GM21447 (cell line): ENCODE measurements at regions not wholly inside any gene's neighbourhood (a gene's known extent, or its start where the extent isn't known, plus 50 kb on each side); places are given as distances from the start of the nearest gene placed in this dataset.

Source experiments
- ATAC-seq: cut with Tn5 transposase; IDR thresholded peaks from one replicate; pipeline ENCODE4 v1.9.1; 2021; ENCODE audit not compliant: unreplicated experiment

DNA sequence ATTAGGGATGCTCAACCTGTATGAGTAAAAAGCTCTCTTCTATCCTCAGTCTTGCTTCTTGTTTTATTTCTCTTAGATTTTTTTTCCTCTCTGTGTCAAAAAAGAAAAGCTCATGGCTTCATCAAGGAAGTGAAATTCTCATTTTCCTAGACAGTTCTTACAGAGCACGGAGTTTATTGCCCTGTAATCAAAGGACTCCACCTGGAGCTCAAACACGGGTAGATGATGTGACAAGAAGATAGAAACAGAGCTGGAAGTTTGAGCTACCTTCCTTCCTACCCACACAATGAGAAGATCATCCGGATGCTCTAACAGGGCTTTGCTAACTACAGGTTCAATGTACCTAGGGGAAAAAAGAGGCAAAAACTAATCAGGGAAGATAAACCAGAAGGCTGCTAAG lies 564.8 kb downstream of the MED13L start:
- no peak for ATAC-seq

DNA sequence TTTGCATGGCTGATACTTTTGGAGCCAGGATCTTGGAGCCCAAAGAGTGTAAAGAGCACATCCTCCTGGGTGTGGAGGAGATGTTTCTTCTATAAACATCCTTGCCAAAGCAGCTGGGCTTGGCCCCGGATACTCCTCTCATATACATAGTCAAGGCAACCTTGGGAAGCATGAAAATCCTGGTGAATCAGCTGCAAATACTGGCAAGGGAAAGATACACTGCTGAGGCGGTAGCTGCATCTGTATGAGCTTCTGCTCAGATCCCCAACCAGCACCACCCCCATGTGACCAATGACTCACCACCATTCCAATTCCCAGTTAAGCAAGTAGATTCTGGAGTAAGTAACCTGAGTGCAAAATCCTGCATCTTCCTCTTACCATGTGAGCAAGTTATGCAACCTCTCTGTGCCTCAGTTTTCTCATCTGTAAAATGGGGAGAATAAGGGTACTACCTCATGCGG lies 567.4 kb downstream of the MED13L start:
- no peak for ATAC-seq

- ATAC-seq = no peak
Measured at GRCh38 chr12:115709540-115710011, 567.9 kb downstream of the MED13L start.

- no peak for ATAC-seq
Measured at GRCh38 chr12:115708801-115709200, 568.7 kb downstream of the MED13L start.

DNA sequence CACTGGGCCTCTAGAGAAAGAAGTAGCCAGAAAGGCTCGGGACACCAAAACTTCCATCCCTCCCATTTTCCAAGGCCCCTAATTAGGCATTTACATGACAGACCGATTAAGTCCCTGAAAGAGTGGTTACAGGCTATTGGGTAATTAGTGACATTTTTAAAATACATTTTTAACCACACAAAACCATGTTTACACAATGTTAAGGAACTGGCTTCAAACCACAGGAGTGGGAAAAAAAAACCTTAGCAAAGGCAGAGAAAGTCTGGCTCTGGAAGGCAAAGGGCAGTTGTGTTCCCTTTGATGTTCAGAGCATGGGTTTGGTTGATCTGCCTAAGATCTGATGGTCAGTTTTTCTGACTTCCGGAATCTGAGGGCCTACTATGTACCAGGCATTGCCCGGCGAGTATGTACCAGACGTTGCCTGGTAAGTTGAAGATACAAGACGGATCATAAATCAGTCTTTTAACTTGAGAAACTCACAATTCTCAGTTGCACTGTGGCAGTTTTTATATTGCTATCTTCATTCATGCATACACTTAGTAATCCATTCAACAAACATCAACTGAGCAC lies 576.5 kb downstream of the MED13L start:
- no peak for ATAC-seq

DNA sequence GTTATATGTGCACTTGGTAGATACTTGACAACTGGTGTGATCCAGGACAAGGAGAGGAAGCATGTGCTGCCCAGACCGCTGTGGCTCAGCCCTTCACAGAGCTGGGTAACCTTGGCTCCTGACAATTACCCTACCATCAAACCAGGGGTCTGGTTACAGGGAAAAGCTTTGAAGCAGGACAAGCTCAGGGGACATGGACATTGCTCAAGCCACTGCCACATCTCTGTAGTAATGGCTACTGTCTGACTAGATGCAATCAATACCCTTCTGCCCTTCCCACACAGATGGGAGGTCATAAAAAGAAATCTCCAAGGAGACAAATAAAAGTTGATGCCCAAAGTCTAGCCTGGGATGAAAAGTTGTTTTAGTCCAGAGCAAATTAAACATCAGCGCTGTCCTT lies 577.4 kb downstream of the MED13L start:
- ATAC-seq = no peak

DNA sequence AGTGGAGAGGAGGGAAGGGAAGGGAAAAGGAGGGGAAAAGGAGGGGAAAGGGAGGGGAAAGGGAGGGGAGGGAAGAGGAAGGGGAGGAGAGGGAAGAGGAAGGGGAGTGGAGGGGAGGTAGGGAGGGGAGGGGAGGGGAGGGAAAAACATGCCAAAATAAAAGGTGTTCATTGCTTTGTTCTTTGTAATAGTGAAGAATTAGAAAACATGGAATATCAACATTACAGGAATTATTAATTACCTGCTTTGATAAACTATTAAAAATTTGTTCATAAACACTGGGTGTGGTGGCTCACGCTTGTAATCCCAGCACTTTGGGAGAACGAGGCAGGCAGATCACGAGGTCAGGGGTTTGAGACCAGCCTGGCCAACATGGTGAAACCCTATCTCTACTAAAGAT lies 579.2 kb downstream of the MED13L start:
- no peak for ATAC-seq

DNA sequence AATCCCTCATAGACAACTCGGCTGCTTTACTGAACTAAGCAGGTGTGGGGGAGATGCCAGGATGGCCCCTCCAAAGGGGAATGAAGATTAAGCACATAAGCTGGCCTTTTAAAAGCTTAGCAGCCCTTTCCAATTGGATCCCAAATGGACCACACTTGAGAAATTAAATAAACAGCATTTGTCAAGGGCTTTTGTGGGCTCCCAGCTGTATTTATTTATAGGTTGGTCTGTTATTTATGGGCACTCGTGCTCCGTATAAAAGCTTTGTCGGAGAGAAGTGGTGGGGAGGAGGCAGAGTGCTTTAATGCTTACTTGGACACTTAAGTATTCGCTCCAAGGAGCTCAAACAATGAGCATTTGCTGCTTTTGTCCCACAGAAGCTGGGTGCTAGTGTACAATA lies 580.2 kb downstream of the MED13L start:
- no peak for ATAC-seq

DNA sequence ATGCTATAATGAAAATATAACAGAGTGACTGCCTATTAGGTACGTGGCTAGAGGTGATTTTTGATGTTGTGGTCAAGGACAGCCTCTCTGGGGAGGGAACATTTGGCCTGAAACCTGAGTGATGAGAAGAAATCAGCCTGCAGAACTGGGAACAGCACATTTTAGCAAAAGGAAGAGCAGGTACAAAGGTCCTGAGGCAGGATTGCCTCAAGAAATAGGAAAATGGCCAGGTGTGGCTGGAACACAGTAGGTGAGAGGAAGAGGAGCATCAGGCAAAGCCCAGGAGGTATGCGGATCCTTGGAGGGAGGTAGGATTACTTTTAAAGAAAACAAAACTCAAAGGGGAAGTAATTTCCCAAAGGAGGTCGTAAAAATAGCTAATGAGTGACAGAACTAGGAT lies 582.9 kb downstream of the MED13L start:
- no peak for ATAC-seq

GRCh38 chr12:115693970-115694369 lies 583.5 kb downstream of the MED13L start:
- no peak for ATAC-seq

DNA sequence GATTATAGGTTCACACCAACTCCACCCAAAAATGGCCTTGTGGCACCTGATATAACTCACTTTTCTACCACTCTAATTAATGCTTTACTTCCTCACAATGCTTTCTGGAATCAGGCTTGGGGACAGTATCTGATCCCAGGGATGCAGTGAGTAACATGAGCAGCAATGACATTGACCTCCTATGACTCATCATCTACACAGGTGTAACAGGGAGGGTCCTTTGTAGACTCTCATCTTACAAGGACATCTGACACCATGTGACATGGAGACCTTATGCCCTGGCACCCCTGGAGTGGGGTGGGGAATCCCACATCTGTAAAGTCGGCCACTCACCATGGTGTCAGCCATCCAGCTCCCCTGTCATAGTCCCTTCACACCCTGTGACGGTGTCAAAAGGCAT lies 586.4 kb downstream of the MED13L start:
- no peak for ATAC-seq

- no peak for ATAC-seq
Measured at GRCh38 chr12:115687094-115687493, 590.4 kb downstream of the MED13L start.

DNA sequence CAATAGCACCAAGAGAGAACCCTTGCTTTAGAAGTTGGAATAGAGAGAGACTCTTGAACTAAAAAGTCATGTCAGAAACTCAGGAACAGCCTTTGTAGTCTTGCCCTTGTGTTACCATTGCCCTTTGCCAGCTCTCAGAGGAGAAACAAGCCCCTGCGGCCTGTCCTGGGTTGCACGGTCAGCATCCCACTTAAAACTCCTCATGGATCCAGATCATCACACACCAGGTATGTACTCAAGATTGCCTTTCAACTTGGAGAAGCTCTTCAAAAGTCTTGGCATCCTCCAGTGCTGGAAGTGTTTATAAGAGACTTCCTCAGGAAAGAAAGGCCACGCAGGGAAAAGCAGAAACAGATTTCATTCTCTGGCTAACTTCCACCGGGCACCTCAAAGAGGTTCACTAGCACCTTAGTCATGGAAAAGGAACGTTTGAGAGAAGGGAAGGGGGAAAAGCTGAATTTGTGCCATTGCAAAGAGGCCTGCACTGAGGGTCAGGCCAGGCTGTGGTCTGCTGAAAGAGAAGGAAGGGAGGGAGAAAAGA lies 594.2 kb downstream of the MED13L start:
- no peak for ATAC-seq

DNA sequence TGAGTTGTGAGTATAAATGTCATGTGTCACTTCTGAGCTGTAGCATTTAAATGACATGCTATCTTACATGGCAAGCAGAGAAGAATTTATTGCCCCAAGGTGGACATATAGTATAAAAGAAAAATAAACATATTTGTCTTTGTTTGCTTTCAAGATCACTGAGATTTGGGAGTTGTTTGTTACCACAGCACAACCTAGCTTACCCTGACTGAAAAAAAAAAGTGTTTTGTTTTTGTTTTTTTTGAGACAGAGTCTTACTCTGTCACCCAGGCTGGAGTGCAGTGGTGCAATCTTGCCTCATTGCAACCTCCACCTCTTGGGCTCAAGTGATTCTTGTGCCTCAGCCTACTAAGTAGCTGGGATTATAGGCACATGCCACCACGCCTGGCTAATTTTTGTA lies 596.5 kb downstream of the MED13L start:
- no peak for ATAC-seq

DNA sequence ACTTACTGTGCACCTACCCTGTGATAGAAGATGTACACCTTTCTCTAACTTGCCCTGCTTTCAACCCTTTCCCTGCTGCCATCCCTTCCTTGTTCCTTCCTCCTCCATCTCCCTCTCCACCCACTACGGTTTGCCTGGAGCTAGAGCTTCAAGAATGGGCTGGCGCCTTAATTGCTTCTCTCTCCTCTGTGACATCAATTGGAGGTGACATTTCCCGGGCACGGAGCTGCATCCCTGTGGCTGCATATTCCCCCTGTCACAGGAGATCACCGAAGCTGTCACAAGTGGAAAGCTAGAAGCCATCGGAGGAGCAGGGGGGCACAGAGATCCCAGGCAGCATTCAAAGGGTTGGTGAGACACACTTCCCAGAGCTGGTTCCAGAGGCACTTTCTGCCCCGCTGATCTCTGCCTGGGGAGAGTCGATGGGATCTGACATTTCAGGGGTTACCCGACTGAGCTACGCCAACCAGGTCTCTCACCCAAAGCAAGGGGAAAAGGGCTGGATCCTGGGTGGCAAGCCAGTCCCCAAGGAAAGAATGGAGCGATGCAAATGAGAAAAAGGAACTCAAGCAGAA lies 604.9 kb downstream of the MED13L start:
- ATAC-seq = no peak

DNA sequence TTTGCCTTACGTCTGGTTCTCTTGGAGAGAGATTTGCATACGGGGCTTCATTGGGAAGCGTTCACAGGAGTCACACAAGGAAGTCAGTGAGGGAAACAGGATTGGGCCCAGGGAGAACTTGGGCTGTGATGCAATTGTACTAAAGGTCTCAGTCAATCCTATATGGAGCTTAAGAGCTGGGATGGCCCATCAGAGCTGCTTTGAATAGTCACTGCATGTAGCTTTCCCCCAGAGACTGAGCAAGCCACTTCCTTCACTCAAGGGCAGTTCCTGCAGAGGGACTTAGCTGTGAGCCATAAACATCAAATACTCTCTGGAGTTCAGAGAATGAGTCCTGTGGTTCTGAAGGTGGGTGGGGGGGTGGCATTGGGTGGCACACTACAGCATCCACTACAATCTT lies 605.4 kb downstream of the MED13L start:
- no peak for ATAC-seq

- ATAC-seq = no peak
Measured at GRCh38 chr12:115670869-115671268, 606.6 kb downstream of the MED13L start.

DNA sequence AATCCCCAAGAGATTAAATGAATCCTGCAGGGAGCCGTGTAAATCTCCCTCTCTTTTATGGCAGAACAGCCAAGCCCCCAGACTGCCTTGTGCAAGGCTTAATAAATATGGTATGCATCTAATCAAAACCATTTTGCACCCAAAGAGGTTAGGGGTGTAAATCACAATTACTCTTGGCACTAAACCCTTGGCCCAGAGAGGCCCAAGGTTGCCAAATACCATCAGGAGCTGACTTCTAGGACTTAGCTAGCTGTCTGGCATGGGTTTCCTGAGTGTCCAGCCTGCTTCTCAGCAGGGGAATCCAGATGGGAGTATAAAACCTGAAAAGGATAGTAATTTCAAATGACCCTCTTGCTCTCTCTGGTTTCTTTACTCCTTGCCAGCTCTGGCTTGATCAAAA lies 610.4 kb downstream of the MED13L start:
- ATAC-seq = no peak

DNA sequence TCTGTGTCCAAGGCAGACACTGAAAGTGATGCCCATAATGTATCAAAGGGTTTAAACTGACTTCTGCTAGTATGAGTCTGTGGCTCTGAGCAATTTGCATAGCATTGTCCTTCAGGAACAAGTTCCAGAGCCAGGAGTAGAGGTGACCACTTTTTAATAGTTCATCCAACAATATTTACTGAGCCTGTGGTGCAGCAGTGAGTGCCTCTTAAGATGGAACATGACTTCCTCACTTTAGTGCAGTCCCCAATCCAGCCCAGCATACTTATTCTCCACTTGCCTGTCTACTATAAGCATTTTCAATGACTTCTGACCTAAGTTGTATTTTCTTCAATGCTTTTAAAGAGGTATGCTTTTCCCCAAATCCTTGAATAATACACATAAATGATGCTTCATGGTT lies 611.3 kb downstream of the MED13L start:
- no peak for ATAC-seq

DNA sequence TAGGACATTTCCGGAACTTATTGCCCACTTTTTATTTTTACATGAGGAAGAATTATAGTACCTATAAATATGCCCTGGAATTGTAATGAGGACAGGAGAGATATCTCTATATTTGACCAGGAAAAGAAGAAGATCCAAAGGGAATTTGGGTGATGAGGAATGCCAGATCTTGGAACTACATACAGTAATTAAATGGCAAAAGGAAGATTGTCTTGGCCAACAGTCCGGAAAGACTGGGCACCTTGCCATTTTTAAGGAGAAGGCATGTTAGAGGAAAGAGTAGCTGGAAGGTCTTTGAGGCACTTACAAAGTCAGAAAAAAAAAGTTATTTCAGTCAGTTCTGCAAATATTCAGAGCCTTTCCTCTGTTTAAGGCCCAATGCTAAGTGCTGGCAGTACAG lies 616.4 kb downstream of the MED13L start:
- ATAC-seq = no peak

- ATAC-seq = no peak
Measured at GRCh38 chr12:115660211-115660805, 617.2 kb downstream of the MED13L start.

- ATAC-seq = no peak
Measured at GRCh38 chr12:115659422-115659821, 618.1 kb downstream of the MED13L start.
